PFSK-1 (cell line): ENCODE measurements at regions not wholly inside any gene's neighbourhood (a gene's known extent, or its start where the extent isn't known, plus 50 kb on each side); places are given as distances from the start of the nearest gene placed in this dataset.

Experiments used
- FOXP2 ChIP-seq: optimal IDR thresholded peaks from 2 replicates; pipeline ENCODE3; 2011; ENCODE audit warnings: borderline replicate concordance, control low read depth, inconsistent platforms; ENCODE audit not compliant: insufficient read depth; ENCODE audit errors: extremely low read length, extremely low read depth
- POLR2AphosphoS5 ChIP-seq: IDR thresholded peaks from 2 replicates; pipeline ENCODE4 v1.6.1; 2012; ENCODE audit warnings: low read depth, mild to moderate bottlenecking, control low read depth, low read length, moderate library complexity
- REST ChIP-seq, 2 experiments: IDR thresholded peaks; 2 replicates each; pipeline versions ENCODE4 v1.6.1 to v1.8.0; 2011 to 2012; ENCODE audit warnings: low read depth in 2 of 2, low read length in 2 of 2, control low read depth in 1 of 2, inconsistent platforms in 1 of 2, mild to moderate bottlenecking in 1 of 2, moderate library complexity in 1 of 2; ENCODE audit not compliant: insufficient read depth in 1 of 2
- SIN3A ChIP-seq: IDR thresholded peaks from 2 replicates; pipeline ENCODE4 v1.6.1; 2012; ENCODE audit warnings: mild to moderate bottlenecking, low read length, moderate library complexity, borderline replicate concordance; ENCODE audit not compliant: insufficient read depth
- TAF1 ChIP-seq: IDR thresholded peaks from 2 replicates; pipeline ENCODE4 v1.6.1; 2012; ENCODE audit warnings: low read length, control low read depth, borderline replicate concordance; ENCODE audit not compliant: insufficient read depth

GRCh38 chr1:79133774-79134364, 127.3 kb upstream of the ADGRL4 start:
- TF ChIP-seq POLR2AphosphoS5 (no peak), SIN3A (no peak), TAF1 (no peak), REST (IDR thresholded peaks at IDR 0.05; ENCODE audit: insufficient read depth in 1 of 2, low read depth in 2 of 2, low read length in 2 of 2) (no peak), FOXP2 (no peak)

DNA sequence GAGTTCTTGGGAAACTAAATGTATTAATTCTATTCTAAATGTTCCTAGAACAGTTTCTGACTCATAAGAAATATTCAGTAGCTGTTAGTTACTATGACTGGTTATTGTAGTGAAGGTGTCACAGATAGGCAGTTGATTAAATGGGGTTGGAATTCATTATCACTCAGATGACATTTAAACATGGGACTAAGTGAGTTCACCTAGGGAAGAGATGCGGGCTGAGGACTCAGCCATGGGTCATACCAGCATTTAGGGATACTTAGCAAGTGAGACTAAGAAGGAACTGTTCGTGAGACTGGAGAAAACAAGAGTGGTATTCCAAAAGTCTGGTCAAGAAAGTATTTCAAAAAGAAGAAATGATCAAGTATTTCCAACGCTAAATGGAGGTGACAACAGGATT, 125.1 kb upstream of the ADGRL4 start:
- no peak for TF ChIP-seq REST (IDR thresholded peaks at IDR 0.05; ENCODE audit: insufficient read depth in 1 of 2, low read depth in 2 of 2, low read length in 2 of 2)
- no peak for TF ChIP-seq FOXP2
- no peak for TF ChIP-seq TAF1
- no peak for TF ChIP-seq POLR2AphosphoS5
- no peak for TF ChIP-seq SIN3A

GRCh38 chr1:79129914-79130313, 123.4 kb upstream of the ADGRL4 start:
- no peak for TF ChIP-seq SIN3A
- no peak for TF ChIP-seq POLR2AphosphoS5
- TF ChIP-seq FOXP2: no peak
- TF ChIP-seq TAF1: no peak
- no peak for TF ChIP-seq REST (IDR thresholded peaks at IDR 0.05; ENCODE audit: insufficient read depth in 1 of 2, low read depth in 2 of 2, low read length in 2 of 2)

- TF ChIP-seq POLR2AphosphoS5 (no peak), TAF1 (no peak), SIN3A (no peak), REST (IDR thresholded peaks at IDR 0.05; ENCODE audit: insufficient read depth in 1 of 2, low read depth in 2 of 2, low read length in 2 of 2) (no peak), FOXP2 (no peak)
Measured at GRCh38 chr1:79128722-79129121, 122.2 kb upstream of the ADGRL4 start.

GRCh38 chr1:79124756-79125155, 118.2 kb upstream of the ADGRL4 start:
- TF ChIP-seq SIN3A: no peak
- no peak for TF ChIP-seq REST (IDR thresholded peaks at IDR 0.05; ENCODE audit: insufficient read depth in 1 of 2, low read depth in 2 of 2, low read length in 2 of 2)
